Limb (tissue), 2 donors: ENCODE measurements at regions not wholly inside any gene's neighbourhood (a gene's known extent, or its start where the extent isn't known, plus 50 kb on each side); places are given as distances from the start of the nearest gene placed in this dataset.
A peak's percentile ranks its signal among the peaks of the same experiment; 100 is the strongest.

Source experiments
- DNase-seq, 2 donors: peaks; one replicate each; pipeline ENCODE4 v3.0.0-alpha.2; 2016; ENCODE audit errors: extremely low spot score in 2 of 2

- no peak for DNase-seq
Measured at GRCh38 chr7:131899271-131900030, 343.0 kb upstream of the PODXL start.

GRCh38 chr7:131898418-131898817 lies 342.0 kb upstream of the PODXL start:
- DNase-seq = no peak

- DNase-seq = no peak
Measured at GRCh38 chr7:131897790-131898165, 341.4 kb upstream of the PODXL start.

GRCh38 chr7:131897016-131897789 lies 340.8 kb upstream of the PODXL start:
- peak in 1 of 2 donors; percentile 36 for DNase-seq

GRCh38 chr7:131896165-131896863 lies 339.9 kb upstream of the PODXL start:
- peak in 1 of 2 donors; percentile 19 for DNase-seq

- no peak for DNase-seq
Measured at GRCh38 chr7:131895541-131896164, 339.2 kb upstream of the PODXL start.

GRCh38 chr7:131893631-131894340 lies 337.4 kb upstream of the PODXL start:
- no peak for DNase-seq

GRCh38 chr7:131890176-131890575 lies 333.7 kb upstream of the PODXL start:
- peak in 1 of 2 donors; percentile 69 for DNase-seq

GRCh38 chr7:131889572-131890150 lies 333.2 kb upstream of the PODXL start:
- no peak for DNase-seq

- DNase-seq = no peak
Measured at GRCh38 chr7:131883769-131884168, 327.3 kb upstream of the PODXL start.

- no peak for DNase-seq
Measured at GRCh38 chr7:131883196-131883595, 326.8 kb upstream of the PODXL start.

- no peak for DNase-seq
Measured at GRCh38 chr7:131882321-131882720, 325.9 kb upstream of the PODXL start.

GRCh38 chr7:131880078-131880477 lies 323.6 kb upstream of the PODXL start:
- DNase-seq = no peak

GRCh38 chr7:131879424-131879823 lies 323.0 kb upstream of the PODXL start:
- no peak for DNase-seq

- DNase-seq = no peak
Measured at GRCh38 chr7:131878777-131879176, 322.3 kb upstream of the PODXL start.

GRCh38 chr7:131873581-131873980 lies 317.2 kb upstream of the PODXL start:
- no peak for DNase-seq

GRCh38 chr7:131869986-131870385 lies 313.6 kb upstream of the PODXL start:
- DNase-seq = no peak

- no peak for DNase-seq
Measured at GRCh38 chr7:131869169-131869844, 312.9 kb upstream of the PODXL start.

GRCh38 chr7:131867461-131867860 lies 311.0 kb upstream of the PODXL start:
- DNase-seq = no peak

- DNase-seq = no peak
Measured at GRCh38 chr7:131865911-131866310, 309.5 kb upstream of the PODXL start.
